ENCODE measurements at regions not wholly inside any gene's neighbourhood (a gene's known extent, or its start where the extent isn't known, plus 50 kb on each side); places are given as distances from the start of the nearest gene placed in this dataset.

- TF ChIP-seq CTCF (IDR thresholded peaks at IDR 0.05) = no peak
Observed at GRCh38 chr13:64993514-64994164, 2236.5 kb downstream of the PCDH9 start.

- TF ChIP-seq CTCF (IDR thresholded peaks at IDR 0.05) = no peak
Observed at GRCh38 chr13:64992314-64992713, 2237.8 kb downstream of the PCDH9 start.

GRCh38 chr13:64985075-64985474, 2245.1 kb downstream of the PCDH9 start:
- no peak for TF ChIP-seq CTCF (IDR thresholded peaks at IDR 0.05)

GRCh38 chr13:64962404-64962803, 2267.7 kb downstream of the PCDH9 start:
- TF ChIP-seq CTCF (IDR thresholded peaks at IDR 0.05) = no peak

- TF ChIP-seq CTCF (IDR thresholded peaks at IDR 0.05) = no peak
Observed at GRCh38 chr13:64959276-64959675, 2270.9 kb downstream of the PCDH9 start.

- TF ChIP-seq CTCF (IDR thresholded peaks at IDR 0.05) = no peak
Observed at GRCh38 chr13:64958106-64958505, 2272.0 kb downstream of the PCDH9 start.

GRCh38 chr13:64938660-64939059, 2291.5 kb downstream of the PCDH9 start:
- no peak for TF ChIP-seq CTCF (IDR thresholded peaks at IDR 0.05)

- no peak for TF ChIP-seq CTCF (IDR thresholded peaks at IDR 0.05)
Observed at GRCh38 chr13:64937302-64937701, 2292.8 kb downstream of the PCDH9 start.

All from LNCAP (cell line).